Skin epidermis (tissue), 12 donors: ENCODE measurements at regions not wholly inside any gene's neighbourhood (a gene's known extent, or its start where the extent isn't known, plus 50 kb on each side); places are given as distances from the start of the nearest gene placed in this dataset.
"Not testable (repeated sequence)": the region's sequence is repeated elsewhere in the genome, so short reads cannot be mapped to it uniquely, and the experiment has no call there.

Experiments used
- H3K27ac ChIP-seq, 21 experiments: fragments of 200-600 bp; sonication (generic) in 11 of 21; one replicate each; pipeline ENCODE4 v1.5.0; 2020; ENCODE audit warnings: mild to moderate bottlenecking in 3 of 21, inconsistent platforms in 2 of 21, moderate library complexity in 2 of 21
- H3K4me3 ChIP-seq, 7 experiments: fragments of 200-600 bp; sonication (generic) in 2 of 7; one replicate each; pipeline ENCODE4 v1.5.0; 2020; ENCODE audit warnings: inconsistent platforms in 2 of 7, mild to moderate bottlenecking in 2 of 7, moderate library complexity in 1 of 7

DNA sequence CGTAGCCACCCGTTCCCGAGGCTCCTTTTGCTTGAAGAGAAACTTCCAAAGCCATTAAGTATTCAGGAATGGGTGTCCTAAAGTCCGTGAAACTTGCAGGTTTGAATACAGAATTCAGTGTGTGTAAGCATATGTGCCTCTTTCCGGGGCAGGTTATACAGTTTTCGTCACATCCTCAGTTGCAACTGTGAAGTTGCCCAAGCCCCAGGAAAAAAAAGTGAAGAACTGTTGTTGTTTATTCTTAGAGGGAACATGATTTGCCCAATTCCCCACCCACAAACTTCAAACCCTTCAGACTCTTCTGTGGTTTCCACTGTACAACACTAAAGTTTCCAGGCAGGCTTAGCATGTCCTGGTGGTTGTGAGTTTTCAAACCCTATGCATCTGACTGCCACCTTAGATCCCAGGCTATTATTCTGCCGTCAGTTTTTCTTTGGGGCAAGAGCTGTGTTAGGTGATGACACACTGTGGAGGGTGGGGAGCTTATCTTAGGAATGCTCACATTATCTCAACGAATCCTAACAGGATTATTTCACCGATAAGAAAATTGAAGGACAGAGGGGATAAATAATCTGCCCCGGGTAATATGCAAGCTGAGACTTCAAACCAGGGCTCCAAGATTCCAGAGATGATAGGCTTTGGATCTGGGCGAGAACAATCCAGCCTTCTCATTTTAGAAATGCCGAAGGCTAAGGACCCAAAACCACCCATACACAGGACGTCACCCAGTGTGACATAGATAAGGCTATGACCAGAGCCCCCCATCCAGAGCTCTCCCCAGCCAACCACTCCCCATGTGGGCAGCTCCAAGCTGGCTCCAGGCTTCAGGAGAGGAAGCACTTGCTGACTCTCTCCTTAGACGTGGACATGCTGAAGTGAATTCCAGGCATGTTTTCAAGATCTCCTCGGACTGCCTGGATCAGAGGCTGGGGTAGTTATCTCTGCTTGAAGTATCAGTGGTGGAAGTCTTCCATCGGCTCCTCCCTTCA, 81.7 kb upstream of the AFDN start:
- H3K27ac ChIP-seq = peak overlapping the region in 2 of 21 experiments; percentile 2 to 21

DNA sequence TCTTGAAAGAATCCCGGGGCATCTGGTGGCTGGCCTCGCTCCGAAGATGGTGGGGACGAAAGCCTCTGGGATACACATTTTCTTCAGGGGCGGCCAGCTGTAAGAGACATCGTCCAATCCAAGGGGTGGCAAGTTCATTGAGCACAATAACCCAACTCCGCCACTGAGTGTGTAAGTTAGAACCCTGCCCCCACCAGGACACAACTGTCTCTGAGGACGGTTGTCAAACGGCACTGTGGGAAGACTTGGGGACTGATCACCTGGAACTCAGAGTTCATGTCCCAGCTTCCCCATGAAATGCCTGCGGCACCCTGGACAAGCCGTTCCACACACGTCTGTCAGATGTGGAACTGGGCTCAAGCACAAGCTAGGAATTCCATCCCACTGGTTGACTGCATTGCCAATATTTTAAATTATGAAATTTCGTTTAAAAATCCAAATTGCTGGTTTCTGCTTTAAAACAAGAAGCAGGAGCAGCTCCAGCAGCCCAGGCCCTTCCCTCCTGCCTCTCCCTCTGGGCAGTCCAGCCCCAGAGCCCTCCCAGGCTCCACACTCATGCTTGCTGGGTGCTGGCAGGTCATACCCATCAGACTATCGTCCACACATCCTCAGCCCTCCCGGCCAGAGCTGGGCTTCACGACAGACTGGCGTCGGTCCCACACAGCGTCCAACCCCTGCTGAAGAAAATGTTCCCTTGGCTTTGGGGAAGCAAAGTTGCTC, 80.9 kb upstream of the AFDN start:
- Histone ChIP-seq H3K27ac (peak overlapping the region in 3 of 21 experiments; percentile 21 to 32 (median 31)), H3K4me3 (no peak overlapping the region)

More for the DNA sequence above, 81.7 kb upstream of the AFDN start:
- H3K4me3 ChIP-seq = no peak overlapping the region

- H3K4me3 ChIP-seq = no peak overlapping the region
- H3K27ac ChIP-seq = peak overlapping the region in 1 of 21 experiments; percentile 31
Measured at GRCh38 chr6:167746390-167746907, 80.3 kb upstream of the AFDN start.

DNA sequence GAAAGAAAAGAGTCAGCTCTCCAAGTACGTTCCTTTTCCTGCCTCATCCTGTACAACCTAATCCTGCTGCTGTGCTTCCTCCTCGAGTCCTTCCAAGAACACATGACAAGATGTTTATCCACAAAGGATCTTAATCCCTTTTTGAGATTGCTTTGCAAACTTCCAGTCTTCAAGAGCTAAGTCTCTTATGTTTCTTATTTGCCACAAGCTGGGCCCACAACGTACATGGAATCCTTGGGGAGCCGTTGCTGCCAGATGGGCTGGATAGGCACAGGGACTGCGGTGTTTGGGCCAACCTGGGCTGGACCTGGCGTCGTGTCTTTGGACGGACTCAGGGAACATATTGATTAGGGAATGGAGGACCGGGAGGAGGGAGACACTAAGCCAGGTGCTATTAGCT, 79.7 kb upstream of the AFDN start:
- no peak overlapping the region for H3K4me3 ChIP-seq

DNA sequence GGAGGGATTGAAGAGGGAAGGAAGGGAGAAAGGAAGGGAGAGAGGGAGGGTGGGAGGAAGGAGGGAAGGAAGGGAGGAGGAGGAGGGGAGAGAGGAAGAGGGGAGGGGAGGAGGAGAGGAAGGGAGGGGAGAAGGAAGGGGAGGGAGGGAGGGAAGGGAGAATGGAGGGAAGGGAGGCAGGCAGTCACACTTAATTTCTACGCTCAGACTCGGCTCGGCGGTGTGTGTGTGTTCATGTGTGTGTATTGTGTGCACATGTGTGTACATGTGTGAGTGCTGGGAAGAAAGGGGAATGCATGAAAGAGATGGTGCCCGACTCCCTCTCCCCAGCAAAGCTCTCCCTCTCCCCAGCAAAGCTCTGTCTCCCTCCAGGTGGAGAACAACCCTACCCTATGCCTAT, 79.1 kb upstream of the AFDN start:
- no peak overlapping the region for H3K27ac ChIP-seq
- no peak overlapping the region for H3K4me3 ChIP-seq

More for the DNA sequence above, 79.7 kb upstream of the AFDN start:
- no peak overlapping the region for H3K27ac ChIP-seq

DNA sequence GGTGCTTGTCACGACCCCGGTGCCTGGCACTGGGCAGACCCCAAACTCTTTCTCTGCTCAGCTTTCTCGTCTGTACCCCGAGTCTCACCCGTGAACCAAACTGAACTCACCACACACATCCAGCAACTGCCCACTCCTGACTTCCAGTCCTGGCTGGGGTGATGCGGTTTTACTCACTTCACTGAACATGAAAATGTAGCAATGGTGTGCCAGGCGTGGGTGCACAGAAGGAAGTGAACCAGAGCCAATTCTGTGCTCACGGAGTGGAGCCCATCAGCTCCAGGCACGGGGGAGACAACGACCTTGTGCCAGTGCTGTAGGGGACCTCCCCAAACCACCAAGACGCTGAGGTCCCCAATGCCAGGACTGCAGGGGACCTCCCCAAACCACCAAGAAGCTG, 78.7 kb upstream of the AFDN start:
- Histone ChIP-seq H3K27ac (no peak overlapping the region), H3K4me3 (no peak overlapping the region)

DNA sequence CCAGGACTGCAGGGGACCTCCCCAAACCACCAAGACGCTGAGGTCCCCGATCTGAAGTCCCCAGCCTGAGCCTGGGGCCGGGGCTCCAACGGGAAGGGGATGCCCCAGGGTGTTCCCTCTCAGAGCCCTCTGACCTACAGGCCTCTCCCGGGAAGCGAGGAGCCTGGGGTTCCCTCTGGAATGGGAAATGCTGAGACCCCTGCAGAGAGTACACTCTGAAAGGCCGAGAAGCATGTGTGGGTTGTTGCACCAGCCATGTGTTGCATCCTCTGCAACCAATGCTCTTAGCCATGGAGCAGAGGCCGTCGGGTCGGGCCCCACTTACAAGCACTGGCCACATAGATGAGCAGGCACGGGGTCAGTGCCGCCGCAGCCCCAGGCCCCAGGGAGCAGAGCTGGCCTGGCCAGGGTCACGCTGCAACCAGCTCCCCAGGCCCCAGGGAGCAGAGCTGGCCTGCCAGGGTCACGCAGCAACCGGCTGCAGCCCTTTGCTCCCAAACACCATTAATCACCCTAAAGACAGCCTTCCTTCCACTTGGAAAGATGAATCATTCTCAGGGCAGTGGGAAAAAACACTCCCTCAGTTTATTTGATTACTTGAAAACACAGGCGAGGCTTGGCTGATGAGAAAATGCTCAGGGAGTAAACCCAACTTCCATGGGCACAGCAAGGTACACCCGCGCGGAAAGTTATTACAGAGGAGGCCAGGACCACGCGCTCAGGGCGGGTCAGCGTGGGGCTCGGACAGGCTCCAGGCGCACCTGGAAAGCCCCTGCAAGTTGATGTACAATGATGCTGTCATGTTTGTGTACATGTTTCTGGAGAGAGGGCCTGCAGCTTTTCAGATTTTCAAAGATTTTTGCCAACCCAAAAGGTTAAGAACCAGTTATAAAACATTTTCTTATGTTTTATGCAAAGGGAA, 78.0 kb upstream of the AFDN start:
- no peak overlapping the region for H3K4me3 ChIP-seq
- no peak overlapping the region for H3K27ac ChIP-seq

DNA sequence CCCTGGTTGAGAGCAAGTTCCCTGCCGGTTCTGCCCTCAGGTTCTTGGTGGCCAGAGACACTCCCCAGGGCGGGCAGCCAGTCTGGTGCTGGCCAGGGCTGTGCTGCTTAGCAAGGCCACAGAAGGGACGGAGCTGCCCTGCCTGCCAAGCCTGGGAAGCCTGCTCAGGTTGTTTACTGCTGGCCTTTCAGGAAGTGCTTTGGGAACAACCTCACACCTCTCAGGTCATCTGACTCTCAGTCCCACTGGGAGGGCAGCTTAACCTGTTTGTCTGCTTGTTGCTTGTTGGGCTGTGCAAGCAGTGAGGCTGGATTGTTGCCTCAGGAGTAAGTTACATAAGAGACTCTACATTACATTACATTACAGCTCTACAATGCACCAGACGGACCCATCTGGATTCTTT, 75.8 kb upstream of the AFDN start:
- Histone ChIP-seq H3K27ac (peak overlapping the region in 4 of 21 experiments; percentile 7 to 54 (median 50)), H3K4me3 (no peak overlapping the region)

GRCh38 chr6:167751579-167752115, 75.1 kb upstream of the AFDN start:
- Histone ChIP-seq H3K27ac (peak overlapping the region in 4 of 21 experiments; percentile 42 to 54 (median 50)), H3K4me3 (no peak overlapping the region)

DNA sequence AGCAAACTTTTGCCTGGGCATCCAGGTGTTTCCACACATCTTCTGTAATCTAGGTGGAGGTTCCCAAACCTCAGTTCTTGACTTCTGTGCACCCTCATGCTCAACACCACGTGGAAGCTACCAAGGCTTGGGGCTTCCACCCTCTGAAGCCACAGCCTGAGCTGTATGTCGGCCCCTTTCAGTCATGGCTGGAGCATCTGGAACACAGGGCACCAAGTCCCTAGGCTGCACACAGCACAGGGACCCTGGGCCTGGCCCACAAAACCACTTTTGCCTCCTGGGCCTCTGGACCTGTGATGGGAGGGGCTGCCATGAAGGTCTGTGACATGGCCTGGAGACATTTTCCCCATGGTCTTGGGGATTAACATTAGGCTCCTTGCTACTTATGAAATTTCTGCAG, 73.4 kb upstream of the AFDN start:
- not testable (repeated sequence) for H3K27ac ChIP-seq, H3K4me3 ChIP-seq

- H3K27ac ChIP-seq = no peak overlapping the region
- no peak overlapping the region for H3K4me3 ChIP-seq
Measured at GRCh38 chr6:167754691-167755090, 72.0 kb upstream of the AFDN start.

DNA sequence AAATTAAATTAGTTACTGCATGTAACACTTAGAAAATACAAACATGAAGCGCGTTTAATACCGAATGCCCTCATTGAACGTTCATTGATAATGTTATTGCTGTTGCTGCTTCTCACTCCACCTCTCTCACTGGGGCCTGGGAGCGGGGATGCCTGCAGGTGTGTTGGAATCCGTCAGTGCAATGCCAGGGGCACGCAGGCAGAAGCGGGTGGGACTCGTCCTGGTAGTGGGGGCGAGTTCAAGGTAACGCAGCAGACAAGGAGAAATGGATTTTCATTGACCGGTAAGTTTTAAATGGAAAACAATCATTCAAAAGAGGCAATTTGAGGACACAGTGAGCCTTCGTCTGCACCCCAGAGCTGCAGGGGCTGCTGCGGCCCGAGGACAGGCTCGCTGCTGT, 71.2 kb upstream of the AFDN start:
- no peak overlapping the region for H3K27ac ChIP-seq
- H3K4me3 ChIP-seq = no peak overlapping the region

DNA sequence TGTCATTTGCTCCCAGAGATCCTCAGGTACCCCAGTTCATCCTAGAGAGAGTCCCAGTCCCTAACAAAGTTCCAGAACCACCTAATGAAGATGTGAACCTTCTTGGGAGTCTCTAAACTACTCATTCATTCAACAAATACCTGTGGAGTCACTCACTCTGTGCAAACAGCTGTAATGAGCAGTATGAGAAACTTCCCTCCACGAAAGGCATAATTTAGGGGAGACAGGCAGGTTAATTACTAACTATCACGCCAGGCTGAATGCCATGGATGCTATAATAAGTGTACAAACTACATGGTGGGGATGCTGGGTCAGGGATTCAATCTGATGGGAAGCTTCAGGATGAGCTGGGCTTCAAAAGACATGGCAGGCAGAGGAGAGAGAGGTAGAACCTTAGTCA, 70.1 kb upstream of the AFDN start:
- no peak overlapping the region for H3K4me3 ChIP-seq
- H3K27ac ChIP-seq = no peak overlapping the region

DNA sequence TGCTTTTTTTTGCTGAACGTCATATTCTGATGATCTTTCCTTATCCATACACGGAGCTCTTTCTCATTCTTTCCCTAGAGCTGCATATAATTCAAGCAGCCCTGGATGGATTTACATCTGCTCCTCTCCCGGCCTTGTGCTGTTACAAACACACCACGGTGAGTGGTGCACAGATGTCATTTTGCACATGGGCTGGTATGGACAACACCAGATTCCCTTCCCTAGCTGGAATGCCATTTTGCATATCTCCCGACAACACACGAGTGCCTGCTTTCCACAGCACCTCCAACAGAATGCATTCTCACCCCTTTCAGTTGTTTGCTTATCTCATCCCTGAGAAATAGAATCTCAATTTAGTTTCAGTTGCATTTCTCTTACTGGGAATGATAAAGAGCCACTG, 69.5 kb upstream of the AFDN start:
- no peak overlapping the region for H3K27ac ChIP-seq
- no peak overlapping the region for H3K4me3 ChIP-seq

DNA sequence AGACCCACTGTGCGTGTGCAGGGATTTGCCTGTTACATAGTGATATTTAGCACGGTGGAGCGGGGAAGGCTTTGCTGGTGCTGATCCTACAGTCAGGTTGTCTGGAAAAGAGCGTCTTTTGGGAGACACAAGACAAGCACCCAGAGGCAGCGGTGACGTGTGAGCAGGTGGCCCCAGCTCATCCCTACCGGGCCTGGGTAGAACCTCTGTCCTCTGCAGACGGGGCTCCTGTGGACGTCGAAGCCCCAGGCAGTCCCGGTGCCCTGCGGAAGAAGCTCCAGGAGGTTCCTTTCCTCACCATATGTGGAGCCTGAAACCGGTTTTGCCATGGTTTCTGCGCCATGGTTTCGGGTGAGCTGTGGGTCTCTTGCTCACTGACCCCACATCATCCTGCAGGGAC, 68.9 kb upstream of the AFDN start:
- H3K27ac ChIP-seq = no peak overlapping the region
- H3K4me3 ChIP-seq = no peak overlapping the region

GRCh38 chr6:167758309-167759023, 68.2 kb upstream of the AFDN start:
- no peak overlapping the region for H3K27ac ChIP-seq
- H3K4me3 ChIP-seq = no peak overlapping the region

DNA sequence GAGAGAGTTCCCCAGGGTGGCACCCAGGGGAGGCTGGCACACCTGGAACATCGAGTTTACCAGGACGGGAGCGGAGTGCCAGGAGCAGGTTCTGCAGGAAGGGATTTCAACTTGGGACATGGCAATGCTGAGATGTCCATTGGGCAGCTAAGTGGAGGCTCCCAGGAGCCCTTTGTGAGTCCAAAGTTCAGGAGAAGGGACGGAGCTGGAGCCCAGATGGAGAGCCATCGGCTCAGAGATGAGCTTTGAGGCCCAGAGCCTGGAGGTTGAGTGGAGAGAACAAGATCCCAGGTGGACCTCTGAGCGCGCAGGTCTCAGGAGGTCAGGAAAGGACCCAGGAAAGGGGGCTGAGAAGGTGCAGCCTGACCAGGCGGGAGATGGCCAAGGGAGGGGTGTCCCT, 67.5 kb upstream of the AFDN start:
- Histone ChIP-seq H3K4me3 (no peak overlapping the region), H3K27ac (no peak overlapping the region)

- peak overlapping the region in 1 of 21 experiments; percentile 20 for H3K27ac ChIP-seq
- H3K4me3 ChIP-seq = no peak overlapping the region
Measured at GRCh38 chr6:167759912-167760311, 66.8 kb upstream of the AFDN start.
